GM18520 (cell line): ENCODE measurements at regions not wholly inside any gene's neighbourhood (a gene's known extent, or its start where the extent isn't known, plus 50 kb on each side); places are given as distances from the start of the nearest gene placed in this dataset.

Source experiments
- ATAC-seq: cut with Tn5 transposase; IDR thresholded peaks from one replicate; pipeline ENCODE4 v1.9.1; 2021; ENCODE audit not compliant: unreplicated experiment

GRCh38 chr15:92304223-92304975 lies 89.3 kb upstream of the ST8SIA2 start:
- no peak for ATAC-seq

- no peak for ATAC-seq
Measured at GRCh38 chr15:92305343-92305742, 88.3 kb upstream of the ST8SIA2 start.

GRCh38 chr15:92306663-92307062 lies 87.0 kb upstream of the ST8SIA2 start:
- ATAC-seq: no peak

GRCh38 chr15:92315144-92315543 lies 78.5 kb upstream of the ST8SIA2 start:
- ATAC-seq: no peak

- ATAC-seq: no peak
Measured at GRCh38 chr15:92315595-92316211, 78.0 kb upstream of the ST8SIA2 start.

GRCh38 chr15:92316586-92317295 lies 76.9 kb upstream of the ST8SIA2 start:
- ATAC-seq: no peak

GRCh38 chr15:92320012-92320699 lies 73.5 kb upstream of the ST8SIA2 start:
- no peak for ATAC-seq

GRCh38 chr15:92322566-92323355 lies 70.9 kb upstream of the ST8SIA2 start:
- no peak for ATAC-seq

GRCh38 chr15:92323525-92323924 lies 70.2 kb upstream of the ST8SIA2 start:
- ATAC-seq: no peak

- no peak for ATAC-seq
Measured at GRCh38 chr15:92324101-92324963, 69.3 kb upstream of the ST8SIA2 start.

GRCh38 chr15:92326236-92326635 lies 67.4 kb upstream of the ST8SIA2 start:
- ATAC-seq: no peak

- ATAC-seq: no peak
Measured at GRCh38 chr15:92327033-92327432, 66.6 kb upstream of the ST8SIA2 start.

- no peak for ATAC-seq
Measured at GRCh38 chr15:92328207-92328606, 65.5 kb upstream of the ST8SIA2 start.

GRCh38 chr15:92332125-92332899 lies 61.4 kb upstream of the ST8SIA2 start:
- ATAC-seq: no peak

- no peak for ATAC-seq
Measured at GRCh38 chr15:92333709-92334108, 60.0 kb upstream of the ST8SIA2 start.

GRCh38 chr15:92336419-92336987 lies 57.2 kb upstream of the ST8SIA2 start:
- ATAC-seq: no peak

- no peak for ATAC-seq
Measured at GRCh38 chr15:92339361-92339760, 54.3 kb upstream of the ST8SIA2 start.
